Transverse colon (tissue), 4 donors: ENCODE measurements at regions not wholly inside any gene's neighbourhood (a gene's known extent, or its start where the extent isn't known, plus 50 kb on each side); places are given as distances from the start of the nearest gene placed in this dataset.
"Not testable (repeated sequence)": the region's sequence is repeated elsewhere in the genome, so short reads cannot be mapped to it uniquely, and the experiment has no call there.

Source experiments
- DNase-seq: peaks from one replicate; pipeline ENCODE4 v3.0.0-alpha.2; 2019
- H3K27ac ChIP-seq, 4 donors: fragments of 200-600 bp; sonication (generic); 2 replicates each; pipeline ENCODE4 v1.5.1; 2016 to 2018; ENCODE audit warnings: inconsistent platforms in 4 of 4
- H3K27me3 ChIP-seq: fragments of 200-600 bp; sonication (generic); 2 replicates; pipeline ENCODE4 v1.5.1; 2017; ENCODE audit warnings: inconsistent platforms
- H3K36me3 ChIP-seq, 4 donors: fragments of 200-600 bp; sonication (generic); 2 replicates each; pipeline ENCODE4 v1.5.1; 2017 to 2019; ENCODE audit warnings: inconsistent platforms in 4 of 4
- H3K4me1 ChIP-seq, 4 donors: fragments of 200-600 bp; sonication (generic); 2 replicates each; pipeline ENCODE4 v1.5.1; 2017 to 2020; ENCODE audit warnings: inconsistent platforms in 4 of 4
- H3K4me3 ChIP-seq, 4 donors: fragments of 200-600 bp; sonication (generic); 1 replicate in 1 of 4; 2 replicates in 3 of 4; pipeline versions ENCODE4 v1.5.1 to v1.6.1; 2017 to 2019; ENCODE audit warnings: inconsistent platforms in 4 of 4
- H3K9me3 ChIP-seq, 2 donors: fragments of 200-600 bp; sonication (generic); 2 replicates each; pipeline ENCODE4 v1.5.1; 2017 to 2019; ENCODE audit warnings: inconsistent platforms in 2 of 2
- CTCF ChIP-seq, 5 experiments: fragments of 200-600 bp in 3 of 5; fragments of 450-650 bp in 2 of 5; sonication (generic) in 3 of 5; IDR thresholded peaks; 1 replicate in 2 of 5; 2 replicates in 3 of 5; pipeline ENCODE4 v1.5.1; 2016 to 2017; ENCODE audit warnings: antibody characterized with exemption in 5 of 5, inconsistent platforms in 3 of 5, mild to moderate bottlenecking in 2 of 5, moderate library complexity in 1 of 5
- EP300 ChIP-seq: sonication (generic); formaldehyde crosslinking; IDR thresholded peaks from one replicate; pipeline ENCODE4 v1.6.1; 2017; ENCODE audit warnings: antibody characterized with exemption, low read depth
- POLR2A ChIP-seq: fragments of 450-650 bp; IDR thresholded peaks from one replicate; pipeline ENCODE4 v1.6.1; 2016; ENCODE audit warnings: antibody characterized with exemption, mild to moderate bottlenecking, moderate library complexity
- POLR2AphosphoS5 ChIP-seq, 3 donors: sonication (generic); formaldehyde crosslinking; IDR thresholded peaks; one replicate each; pipeline ENCODE4 v1.6.1; 2016; ENCODE audit warnings: antibody characterized with exemption in 3 of 3
- WGBS, 2 donors: methylation state at CpG; one replicate each; pipeline ENCODE4 v1.1.5; 2018; ENCODE audit warnings: low coverage in 1 of 2; 5-methylcytosine and 5-hydroxymethylcytosine counted together
- in situ Hi-C, 4 donors: fragments of 200-750 bp; cut with MboI; loops; one replicate each; pipeline versions ENCODE4 v1.15.0 to v1.15.1; 2017; ENCODE audit warnings: low sequenced_read_pairs in 3 of 4, low pct_ligation_motif_present in 1 of 4, low pct_unique_long_range_greater_than_20kb in 1 of 4
- intact Hi-C: fragments of 100-400 bp; cut with DNase I; formaldehyde crosslinking; loops from one replicate; pipeline ENCODE4 v1.15.1; 2023; ENCODE audit warnings: low total_unique reads

GRCh38 chr1:30526652-30527345 is 196.6 kb downstream of the MATN1 start:
- Histone ChIP-seq H3K4me1 (no peaks in the 10 kb centered on the region), H3K27me3 (peaks cover 18% of the 10 kb centered on the region), H3K27ac (no peak overlapping the region), H3K4me3 (no peak overlapping the region), H3K9me3 (no peaks in the 10 kb centered on the region), H3K36me3 (no peaks in the 10 kb centered on the region)
- in situ Hi-C loops (no loop called here), intact Hi-C loops (no loop called here)
- no peak for TF ChIP-seq CTCF (IDR thresholded peaks at IDR 0.05)
- TF ChIP-seq EP300, result no peak
- no peak for TF ChIP-seq POLR2AphosphoS5 (IDR thresholded peaks at IDR 0.05)
- no peak for TF ChIP-seq POLR2A
- DNase-seq, result no peak
- 43% methylated on average over 6 of the region's 6 CpGs; no CpG with 5 or more reads in 1 of the 2 donors for WGBS, 2 donors

- no peaks in the 10 kb centered on the region for H3K36me3 ChIP-seq
- intact Hi-C loops, result no loop called here
- H3K27ac ChIP-seq, result no peak overlapping the region
- WGBS, 2 donors, result 50% methylated on average over 10 of the region's 10 CpGs; no CpG with 5 or more reads in 1 of the 2 donors
- in situ Hi-C loops, result no loop called here
- no peaks in the 10 kb centered on the region for H3K4me1 ChIP-seq
- no peak for DNase-seq
- H3K9me3 ChIP-seq, result no peaks in the 10 kb centered on the region
- TF ChIP-seq EP300 (no peak), CTCF (IDR thresholded peaks at IDR 0.05) (no peak), POLR2A (no peak), POLR2AphosphoS5 (IDR thresholded peaks at IDR 0.05) (no peak)
- H3K27me3 ChIP-seq, result peaks cover 23% of the 10 kb centered on the region
- H3K4me3 ChIP-seq, result no peak overlapping the region
Measured at GRCh38 chr1:30525971-30526651, 197.3 kb downstream of the MATN1 start.

GRCh38 chr1:30525631-30525970 is 197.8 kb downstream of the MATN1 start:
- no peak for DNase-seq
- TF ChIP-seq EP300, result no peak
- no peak for TF ChIP-seq POLR2A
- TF ChIP-seq POLR2AphosphoS5 (IDR thresholded peaks at IDR 0.05), result no peak
- TF ChIP-seq CTCF (IDR thresholded peaks at IDR 0.05), result no peak
- no peak overlapping the region for H3K27ac ChIP-seq
- intact Hi-C loops (no loop called here), in situ Hi-C loops (no loop called here)
- no peaks in the 10 kb centered on the region for H3K9me3 ChIP-seq
- no peaks in the 10 kb centered on the region for H3K4me1 ChIP-seq
- peaks cover 23% of the 10 kb centered on the region for H3K27me3 ChIP-seq
- no peak overlapping the region for H3K4me3 ChIP-seq
- WGBS, 2 donors, result 84% methylated on average over 4 of the region's 4 CpGs; no CpG with 5 or more reads in 1 of the 2 donors
- H3K36me3 ChIP-seq, result no peaks in the 10 kb centered on the region

- WGBS, 2 donors, result 40 to 65% methylated on average over 1 to 11 of the region's 11 CpGs
- no peaks in the 10 kb centered on the region for H3K4me1 ChIP-seq
- H3K4me3 ChIP-seq, result no peak overlapping the region
- intact Hi-C loops, result no loop called here
- in situ Hi-C loops, result no loop called here
- peaks cover 23% of the 10 kb centered on the region for H3K27me3 ChIP-seq
- no peak overlapping the region for H3K27ac ChIP-seq
- no peaks in the 10 kb centered on the region for H3K9me3 ChIP-seq
- no peak for DNase-seq
- H3K36me3 ChIP-seq, result no peaks in the 10 kb centered on the region
- TF ChIP-seq CTCF (IDR thresholded peaks at IDR 0.05) (no peak), EP300 (no peak), POLR2AphosphoS5 (IDR thresholded peaks at IDR 0.05) (no peak), POLR2A (no peak)
Measured at GRCh38 chr1:30524840-30525617, 198.4 kb downstream of the MATN1 start.

- H3K9me3 ChIP-seq, in situ Hi-C loops, H3K36me3 ChIP-seq, DNase-seq, intact Hi-C loops, H3K4me1 ChIP-seq, H3K4me3 ChIP-seq, H3K27ac ChIP-seq: not testable (repeated sequence)
- H3K27me3 ChIP-seq, result peaks cover 23% of the 10 kb centered on the region
- WGBS, 2 donors, result 60 to 80% methylated on average over 2 to 8 of the region's 8 CpGs
Measured at GRCh38 chr1:30524025-30524555, 199.3 kb downstream of the MATN1 start.
